HEK293T (cell line): ENCODE measurements at regions not wholly inside any gene's neighbourhood (a gene's known extent, or its start where the extent isn't known, plus 50 kb on each side); places are given as distances from the start of the nearest gene placed in this dataset.

Source experiments
- ARNT ChIP-seq: fragments of 450-650 bp; IDR thresholded peaks from 2 replicates; pipeline ENCODE4 v1.6.1; 2017; ENCODE audit warnings: mild to moderate bottlenecking
- BHLHE40 ChIP-seq: fragments of 450-650 bp; IDR thresholded peaks from 2 replicates; pipeline ENCODE4 v1.6.1; 2016; ENCODE audit warnings: mild to moderate bottlenecking, moderate library complexity, borderline replicate concordance
- ELF4 ChIP-seq: fragments of 450-650 bp; IDR thresholded peaks from 2 replicates; pipeline ENCODE4 v1.6.1; 2017; ENCODE audit warnings: antibody characterized with exemption
- FOXA1 ChIP-seq: fragments of 450-650 bp; IDR thresholded peaks from 2 replicates; pipeline ENCODE4 v1.6.1; 2016; ENCODE audit warnings: mild to moderate bottlenecking
- FOXM1 ChIP-seq: fragments of 450-650 bp; IDR thresholded peaks from 2 replicates; pipeline ENCODE4 v1.6.1; 2017; ENCODE audit warnings: mild to moderate bottlenecking, borderline replicate concordance
- HDGF ChIP-seq: fragments of 450-650 bp; IDR thresholded peaks from 2 replicates; pipeline ENCODE4 v1.6.1; 2017; ENCODE audit warnings: antibody characterized with exemption, borderline replicate concordance
- SP1 ChIP-seq: fragments of 450-650 bp; IDR thresholded peaks from 2 replicates; pipeline ENCODE4 v1.6.1; 2017
- SUZ12 ChIP-seq: fragments of 450-650 bp; IDR thresholded peaks from 2 replicates; pipeline ENCODE4 v1.6.1; 2016; ENCODE audit warnings: mild to moderate bottlenecking
- ZNF384 ChIP-seq: fragments of 450-650 bp; IDR thresholded peaks from 2 replicates; pipeline ENCODE4 v1.6.1; 2016

GRCh38 chr21:41630917-41631316 lies 123.0 kb upstream of the TMPRSS2 start:
- no peak for TF ChIP-seq ZNF384
- no peak for TF ChIP-seq FOXM1
- no peak for TF ChIP-seq SUZ12
- no peak for TF ChIP-seq HDGF
- no peak for TF ChIP-seq FOXA1
- TF ChIP-seq ARNT = no peak
- TF ChIP-seq BHLHE40 = no peak
- no peak for TF ChIP-seq ELF4
- no peak for TF ChIP-seq SP1
